HL-60/S4 treated with phorbol 12-myristate 13-acetate at 8.2 ng/mL for 4 days and 3 days (cell line): ENCODE measurements at regions not wholly inside any gene's neighbourhood (a gene's known extent, or its start where the extent isn't known, plus 50 kb on each side); places are given as distances from the start of the nearest gene placed in this dataset.

ENCODE experiments used
- in situ Hi-C: fragments of 300-500 bp; cut with MboI; formaldehyde crosslinking; loops from 2 replicates; pipeline ENCODE4 v1.15.0; 2022; ENCODE audit warnings: low sequenced_read_pairs

- in situ Hi-C loops: no loop called here
Measured at GRCh38 chr2:42964439-42965083, 172.2 kb upstream of the HAAO start.

- in situ Hi-C loops: no loop called here
Measured at GRCh38 chr2:42963452-42964068, 171.2 kb upstream of the HAAO start.

GRCh38 chr2:42962508-42962953 is 170.1 kb upstream of the HAAO start:
- in situ Hi-C loops: no loop called here

GRCh38 chr2:42961961-42962360 is 169.6 kb upstream of the HAAO start:
- in situ Hi-C loops: no loop called here

GRCh38 chr2:42961385-42961811 is 169.0 kb upstream of the HAAO start:
- in situ Hi-C loops: no loop called here

- in situ Hi-C loops: no loop called here
Measured at GRCh38 chr2:42960842-42961180, 168.4 kb upstream of the HAAO start.

GRCh38 chr2:42960002-42960841 is 167.8 kb upstream of the HAAO start:
- in situ Hi-C loops: no loop called here

GRCh38 chr2:42959234-42960001 is 167.0 kb upstream of the HAAO start:
- in situ Hi-C loops: no loop called here

GRCh38 chr2:42958741-42959233 is 166.4 kb upstream of the HAAO start:
- in situ Hi-C loops: no loop called here

- in situ Hi-C loops: no loop called here
Measured at GRCh38 chr2:42957861-42958301, 165.5 kb upstream of the HAAO start.

- in situ Hi-C loops: no loop called here
Measured at GRCh38 chr2:42957109-42957860, 164.9 kb upstream of the HAAO start.

- in situ Hi-C loops: no loop called here
Measured at GRCh38 chr2:42954227-42954962, 162.0 kb upstream of the HAAO start.

GRCh38 chr2:42953216-42953615 is 160.8 kb upstream of the HAAO start:
- in situ Hi-C loops: no loop called here

- in situ Hi-C loops: no loop called here
Measured at GRCh38 chr2:42951263-42951938, 159.0 kb upstream of the HAAO start.

GRCh38 chr2:42949125-42949524 is 156.7 kb upstream of the HAAO start:
- in situ Hi-C loops: loop anchor here (25.0 kb wide), 1 partner anchor 288 kb away; the partner anchor contains the start of gene ZFP36L2

GRCh38 chr2:42947809-42948600 is 155.6 kb upstream of the HAAO start:
- in situ Hi-C loops: loop anchor here (25.0 kb wide), 1 partner anchor 289 kb away; the partner anchor contains the start of gene ZFP36L2

- in situ Hi-C loops: loop anchor here (25.0 kb wide), 1 partner anchor 292 kb away; the partner anchor contains the start of gene ZFP36L2
Measured at GRCh38 chr2:42944779-42945415, 152.5 kb upstream of the HAAO start.
